ENCODE measurements at regions not wholly inside any gene's neighbourhood (a gene's known extent, or its start where the extent isn't known, plus 50 kb on each side); places are given as distances from the start of the nearest gene placed in this dataset.
"Not testable (repeated sequence)": the region's sequence is repeated elsewhere in the genome, so short reads cannot be mapped to it uniquely, and the experiment has no call there.

DNA sequence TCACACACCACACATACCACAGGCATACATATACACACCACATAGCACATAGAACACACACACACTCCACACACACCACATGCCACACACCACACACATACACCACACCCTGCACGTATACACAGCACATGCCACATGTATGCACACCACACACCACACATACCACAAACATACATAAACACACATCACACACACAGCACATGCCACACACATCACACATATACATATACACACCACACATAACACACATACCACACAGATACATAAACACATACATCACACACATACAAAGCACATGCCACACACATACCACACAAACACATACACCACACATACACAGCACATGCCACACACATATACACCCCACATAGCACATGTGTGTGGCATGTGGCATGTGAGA is 171.1 kb downstream of the OR4M2 start (continued):
- TF ChIP-seq ZNF670 (tag by site-specific recombination; IDR thresholded peaks at IDR 0.05; ENCODE audit: low read depth) = no peak
- 0 out of 2 replicates have a peak, but pooled peaks have one; percentile 53 for TF ChIP-seq ZNF521 (tag by site-specific recombination; IDR thresholded peaks at IDR 0.05)
- TF ChIP-seq ZNF544 (tag by site-specific recombination; IDR thresholded peaks at IDR 0.05) = peak; percentile 6; the same call in 1 of the 2 replicates
- no peak for TF ChIP-seq ZNF202 (tag by site-specific recombination; IDR thresholded peaks at IDR 0.05; ENCODE audit: borderline replicate concordance)
- TF ChIP-seq ZNF513 (tag by site-specific recombination; IDR thresholded peaks at IDR 0.05) = no peak
- TF ChIP-seq ZNF561 (tag by site-specific recombination; IDR thresholded peaks at IDR 0.05; ENCODE audit: borderline replicate concordance) = no peak
- 0 out of 2 replicates have a peak, but pooled peaks have one; percentile 47 for TF ChIP-seq ZNF473 (tag by site-specific recombination; IDR thresholded peaks at IDR 0.05)

GRCh38 chr15:22252047-22252446 is 171.7 kb downstream of the OR4M2 start:
- H3K4me3 ChIP-seq (ENCODE audit: low read depth, low read length); H3K4me1 ChIP-seq (ENCODE audit: control insufficient read depth, insufficient read depth, low read length); H3K36me3 ChIP-seq (ENCODE audit: control insufficient read depth in 2 of 2, insufficient read depth in 1 of 2, low read length in 2 of 2); POLR2A ChIA-PET; H3K27ac ChIP-seq (ENCODE audit: extremely low read depth, low read depth, low read length); CTCF ChIA-PET; H3K9me3 ChIP-seq (ENCODE audit: control insufficient read depth, insufficient read depth, low read depth, low read length): not testable (repeated sequence)

- H3K4me3 ChIP-seq (ENCODE audit: low read depth, low read length); H3K4me1 ChIP-seq (ENCODE audit: control insufficient read depth, insufficient read depth, low read length); POLR2A ChIA-PET; H3K36me3 ChIP-seq (ENCODE audit: control insufficient read depth in 2 of 2, insufficient read depth in 1 of 2, low read length in 2 of 2); H3K27ac ChIP-seq (ENCODE audit: extremely low read depth, low read depth, low read length); CTCF ChIA-PET; H3K9me3 ChIP-seq (ENCODE audit: control insufficient read depth, insufficient read depth, low read depth, low read length): not testable (repeated sequence)
Observed at GRCh38 chr15:22252521-22252920, 172.2 kb downstream of the OR4M2 start.

DNA sequence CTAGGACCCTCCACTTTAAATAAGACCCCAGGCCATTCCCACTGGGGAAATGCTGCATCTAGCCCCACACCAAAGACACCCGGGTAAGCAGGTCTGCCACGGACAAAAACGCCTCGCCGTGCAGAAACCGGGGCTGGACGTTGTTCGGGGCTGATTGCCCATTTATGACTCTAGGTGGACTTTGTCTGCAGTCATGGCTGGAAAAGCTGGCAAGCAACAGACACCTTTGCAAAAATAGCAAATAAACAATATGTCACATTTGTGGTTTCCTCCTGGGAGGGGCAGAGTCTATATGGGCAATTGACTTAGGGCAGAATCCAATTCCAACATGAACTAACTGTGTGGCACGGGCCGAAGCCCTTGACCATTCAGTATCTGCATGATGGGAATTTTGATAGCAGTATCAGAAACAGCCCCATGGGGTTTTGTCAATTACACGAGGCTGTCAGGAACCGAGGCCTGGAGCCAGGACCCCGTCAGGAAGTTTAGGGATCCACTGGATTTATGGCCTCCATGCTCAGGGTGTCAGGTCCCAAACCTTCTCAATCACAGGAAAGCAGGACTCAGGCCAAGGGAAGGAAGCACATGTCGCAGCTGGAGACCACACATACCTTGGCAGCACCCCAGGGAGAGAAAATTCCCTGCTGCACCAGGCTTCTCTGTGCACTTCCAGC is 172.8 kb downstream of the OR4M2 start:
- H3K4me3 ChIP-seq (ENCODE audit: low read depth, low read length); H3K27ac ChIP-seq (ENCODE audit: extremely low read depth, low read depth, low read length); POLR2A ChIA-PET; CTCF ChIA-PET; H3K9me3 ChIP-seq (ENCODE audit: control insufficient read depth, insufficient read depth, low read depth, low read length); H3K4me1 ChIP-seq (ENCODE audit: control insufficient read depth, insufficient read depth, low read length); H3K36me3 ChIP-seq (ENCODE audit: control insufficient read depth in 2 of 2, insufficient read depth in 1 of 2, low read length in 2 of 2): not testable (repeated sequence)

- ChIA-PET POLR2A (no interaction called here), CTCF (no interaction called here)
- Histone ChIP-seq H3K36me3 (ENCODE audit: control insufficient read depth in 2 of 2, insufficient read depth in 1 of 2, low read length in 2 of 2) (no peaks in the 10 kb centered on the region), H3K4me1 (ENCODE audit: control insufficient read depth, insufficient read depth, low read length) (no peaks in the 10 kb centered on the region), H3K9me3 (ENCODE audit: control insufficient read depth, insufficient read depth, low read depth, low read length) (no peaks in the 10 kb centered on the region), H3K27ac (ENCODE audit: extremely low read depth, low read depth, low read length) (no peak overlapping the region), H3K4me3 (ENCODE audit: low read depth, low read length) (no peak overlapping the region)
- TF ChIP-seq ZNF223 (tag by site-specific recombination; IDR thresholded peaks at IDR 0.05) (no peak), MZF1 (tag by site-specific recombination; IDR thresholded peaks at IDR 0.05; ENCODE audit: borderline replicate concordance) (no peak)
- TF ChIP-seq, protein P1, sequence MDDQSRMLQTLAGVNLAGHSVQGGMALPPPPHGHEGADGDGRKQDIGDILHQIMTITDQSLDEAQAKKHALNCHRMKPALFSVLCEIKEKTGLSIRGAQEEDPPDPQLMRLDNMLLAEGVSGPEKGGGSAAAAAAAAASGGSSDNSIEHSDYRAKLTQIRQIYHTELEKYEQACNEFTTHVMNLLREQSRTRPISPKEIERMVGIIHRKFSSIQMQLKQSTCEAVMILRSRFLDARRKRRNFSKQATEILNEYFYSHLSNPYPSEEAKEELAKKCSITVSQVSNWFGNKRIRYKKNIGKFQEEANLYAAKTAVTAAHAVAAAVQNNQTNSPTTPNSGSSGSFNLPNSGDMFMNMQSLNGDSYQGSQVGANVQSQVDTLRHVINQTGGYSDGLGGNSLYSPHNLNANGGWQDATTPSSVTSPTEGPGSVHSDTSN (CRISPR knock-in tag; IDR thresholded peaks at IDR 0.05) = no peak
Observed at GRCh38 chr15:22253676-22254408, 173.5 kb downstream of the OR4M2 start.

GRCh38 chr15:22254409-22255045 is 174.2 kb downstream of the OR4M2 start:
- POLR2A ChIA-PET; H3K36me3 ChIP-seq (ENCODE audit: control insufficient read depth in 2 of 2, insufficient read depth in 1 of 2, low read length in 2 of 2); H3K4me3 ChIP-seq (ENCODE audit: low read depth, low read length); H3K4me1 ChIP-seq (ENCODE audit: control insufficient read depth, insufficient read depth, low read length); H3K27ac ChIP-seq (ENCODE audit: extremely low read depth, low read depth, low read length); H3K9me3 ChIP-seq (ENCODE audit: control insufficient read depth, insufficient read depth, low read depth, low read length): not testable (repeated sequence)
- CTCF ChIA-PET = interaction anchor here (0.8 kb wide), 1 partner anchor 28 kb away, joined by 4 read pairs; no protein-coding TSS in a partner anchor

DNA sequence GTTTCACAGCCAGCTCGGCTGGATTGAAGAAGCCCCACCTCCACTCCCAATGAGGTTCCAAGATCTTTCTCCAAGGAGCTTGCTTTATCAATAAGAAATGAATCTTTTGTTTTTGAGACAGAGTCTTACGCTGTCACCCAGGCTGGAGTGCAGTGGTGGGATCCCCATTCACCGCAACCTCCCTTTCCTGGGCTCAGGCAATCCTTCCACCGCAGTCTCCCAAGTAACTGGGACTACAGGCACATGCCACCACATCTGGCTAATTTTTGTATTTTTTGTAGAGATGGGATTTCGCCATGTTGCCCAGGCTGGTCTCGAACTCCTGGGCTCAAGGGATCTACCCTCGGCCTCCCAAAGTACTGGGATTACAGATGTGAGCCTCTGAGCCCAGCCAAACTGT is 175.3 kb downstream of the OR4M2 start:
- H3K27ac ChIP-seq (ENCODE audit: extremely low read depth, low read depth, low read length); POLR2A ChIA-PET; H3K4me1 ChIP-seq (ENCODE audit: control insufficient read depth, insufficient read depth, low read length); H3K9me3 ChIP-seq (ENCODE audit: control insufficient read depth, insufficient read depth, low read depth, low read length); H3K4me3 ChIP-seq (ENCODE audit: low read depth, low read length); H3K36me3 ChIP-seq (ENCODE audit: control insufficient read depth in 2 of 2, insufficient read depth in 1 of 2, low read length in 2 of 2): not testable (repeated sequence)
- CTCF ChIA-PET = interaction anchor here (0.8 kb wide), 1 partner anchor 30 kb away, joined by 4 read pairs; no protein-coding TSS in a partner anchor

- H3K27ac ChIP-seq (ENCODE audit: extremely low read depth, low read depth, low read length); POLR2A ChIA-PET; H3K4me3 ChIP-seq (ENCODE audit: low read depth, low read length); CTCF ChIA-PET; H3K4me1 ChIP-seq (ENCODE audit: control insufficient read depth, insufficient read depth, low read length); H3K36me3 ChIP-seq (ENCODE audit: control insufficient read depth in 2 of 2, insufficient read depth in 1 of 2, low read length in 2 of 2); H3K9me3 ChIP-seq (ENCODE audit: control insufficient read depth, insufficient read depth, low read depth, low read length): not testable (repeated sequence)
Observed at GRCh38 chr15:22256389-22257046, 176.2 kb downstream of the OR4M2 start.
